ENCODE measurements at regions not wholly inside any gene's neighbourhood (a gene's known extent, or its start where the extent isn't known, plus 50 kb on each side); places are given as distances from the start of the nearest gene placed in this dataset.

DNA sequence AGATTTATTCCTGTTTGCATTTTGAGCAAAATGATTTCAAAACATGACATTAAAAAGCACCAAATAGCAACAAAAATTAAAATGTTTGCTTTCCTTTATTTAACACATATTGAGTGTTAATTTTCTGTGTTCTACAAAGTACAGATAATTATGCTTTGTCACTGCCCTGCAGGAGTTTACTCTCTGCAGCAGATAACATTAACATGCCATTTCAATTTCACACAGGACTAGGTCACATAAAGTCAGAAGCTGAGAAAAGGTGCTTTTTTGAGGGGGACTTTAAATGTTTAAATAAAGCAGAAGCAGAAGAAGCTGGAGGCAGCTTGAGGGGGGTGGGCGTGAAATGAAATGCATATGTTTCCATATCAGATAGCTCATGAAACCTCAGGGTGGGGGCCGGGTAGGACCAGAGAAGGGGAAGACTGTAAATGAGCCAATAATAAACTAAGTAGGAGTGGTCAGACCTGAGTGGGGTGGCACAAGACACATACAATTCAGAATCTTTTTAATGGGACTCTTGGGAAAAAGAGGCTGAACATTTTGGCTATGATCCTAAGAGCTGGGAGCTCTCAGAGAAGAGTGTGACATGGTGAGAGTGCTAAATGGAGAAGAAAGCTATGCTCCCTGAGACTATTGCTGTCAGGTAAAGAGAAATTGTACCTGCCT is 387.5 kb downstream of the FAM170A start:
- DNase-seq: no peak

DNA sequence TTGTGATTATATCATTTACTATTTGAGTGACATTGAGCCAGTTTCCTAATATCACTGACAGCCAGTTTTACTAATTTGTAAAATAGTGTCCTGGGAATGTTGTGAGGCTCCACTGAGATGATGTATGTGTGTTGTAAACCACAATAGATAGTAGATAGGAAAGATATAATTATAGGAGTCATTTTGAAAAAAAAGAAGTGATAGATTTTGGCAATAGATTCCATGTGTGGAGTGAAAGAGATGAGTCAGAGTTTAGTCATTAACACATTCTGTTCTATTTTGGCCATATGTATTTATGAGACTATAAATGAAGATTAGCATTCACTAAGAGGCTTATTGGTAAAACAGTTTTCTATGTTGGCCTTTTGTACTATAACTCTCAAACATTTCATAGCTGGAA is 388.2 kb downstream of the FAM170A start:
- DNase-seq: no peak

DNA sequence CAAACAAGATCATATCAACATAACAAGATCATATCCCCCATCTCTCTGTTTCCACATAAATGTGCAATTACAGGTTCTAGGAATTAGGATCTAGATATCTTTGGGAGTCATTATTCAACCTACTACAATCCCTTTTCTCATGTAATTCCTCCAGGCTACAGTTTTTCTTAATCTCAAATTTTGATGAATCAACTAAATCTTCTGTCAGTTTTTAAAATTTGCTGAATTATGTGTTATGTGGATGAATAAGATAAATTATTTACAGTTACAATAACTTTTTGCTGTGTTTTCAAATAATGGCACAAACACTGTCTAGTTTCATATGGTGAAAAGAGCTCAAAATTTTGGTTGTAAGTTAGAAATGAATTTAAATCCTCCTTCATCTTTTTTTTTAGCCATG is 405.8 kb downstream of the FAM170A start:
- no peak for DNase-seq

DNA sequence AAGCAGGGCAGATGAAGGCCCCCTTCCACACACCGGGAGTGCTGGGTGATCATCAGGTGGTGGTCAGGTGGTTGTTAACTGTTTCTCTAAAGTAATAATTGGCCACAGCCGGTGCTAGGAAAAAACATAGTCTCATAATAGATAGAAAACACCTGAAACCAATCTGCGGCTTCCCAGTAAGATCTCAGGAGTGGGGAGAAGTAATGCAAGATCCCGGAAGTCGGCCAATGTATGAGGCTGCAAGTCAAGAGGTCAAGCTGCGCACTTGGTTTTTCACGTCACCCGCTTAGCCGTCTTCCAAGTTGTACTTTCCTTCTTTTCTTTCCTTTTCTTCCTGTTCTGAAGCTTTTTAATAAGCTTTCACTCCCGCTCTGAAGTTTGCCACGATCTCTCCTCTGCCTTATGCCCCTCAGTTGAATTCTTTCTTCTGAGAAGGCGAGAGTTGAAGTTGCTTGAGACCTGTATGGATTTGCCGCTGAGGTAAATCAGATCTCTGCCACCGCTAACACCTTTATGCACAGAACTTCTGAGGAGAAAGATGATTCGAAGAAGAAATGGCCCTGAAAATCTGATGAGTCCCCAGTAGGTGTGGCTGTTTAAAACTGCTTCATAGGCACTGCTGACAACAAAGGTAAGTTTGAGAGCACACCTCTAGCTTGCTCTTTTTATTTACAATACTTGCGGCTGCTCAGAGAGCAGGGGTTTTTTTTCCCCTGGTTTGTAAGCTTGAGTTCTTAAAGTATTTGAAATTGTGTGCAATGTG is 406.6 kb downstream of the FAM170A start:
- DNase-seq: no peak

DNA sequence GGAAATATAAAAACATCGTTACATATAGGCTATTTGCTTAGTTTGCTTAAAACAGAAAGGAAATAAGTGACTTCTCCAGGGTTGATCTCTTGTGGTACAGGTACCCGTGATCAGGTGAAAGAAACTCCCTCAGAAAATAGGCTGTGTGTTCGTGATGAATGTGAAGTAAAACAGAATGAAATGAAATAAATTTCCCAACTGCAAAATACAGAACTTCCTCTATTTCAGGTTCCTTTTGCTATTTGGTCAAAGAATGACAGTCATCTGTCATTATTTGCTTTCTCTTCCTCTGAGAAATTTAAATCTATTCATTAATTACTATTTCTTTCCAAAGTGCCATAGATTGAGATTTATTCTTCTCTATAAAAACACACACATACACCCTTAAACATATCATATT is 408.1 kb downstream of the FAM170A start:
- no peak for DNase-seq

DNA sequence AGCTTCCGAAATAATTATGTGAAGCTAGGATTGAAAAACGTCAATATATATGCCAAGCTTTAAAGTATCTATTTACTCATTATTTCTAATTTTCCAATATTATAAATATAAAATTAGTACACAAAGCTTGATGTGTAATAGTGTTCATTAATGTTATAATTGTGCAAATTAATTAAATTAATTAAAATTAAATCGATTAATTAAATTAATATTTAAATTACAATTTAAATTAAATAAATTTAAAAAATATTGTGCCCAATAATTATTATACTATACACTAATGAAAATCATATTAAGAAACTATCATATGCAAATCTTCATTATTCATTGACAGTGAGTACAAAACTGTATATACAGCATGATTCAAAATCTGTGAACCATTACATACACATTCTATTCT is 409.8 kb downstream of the FAM170A start:
- DNase-seq: no peak

DNA sequence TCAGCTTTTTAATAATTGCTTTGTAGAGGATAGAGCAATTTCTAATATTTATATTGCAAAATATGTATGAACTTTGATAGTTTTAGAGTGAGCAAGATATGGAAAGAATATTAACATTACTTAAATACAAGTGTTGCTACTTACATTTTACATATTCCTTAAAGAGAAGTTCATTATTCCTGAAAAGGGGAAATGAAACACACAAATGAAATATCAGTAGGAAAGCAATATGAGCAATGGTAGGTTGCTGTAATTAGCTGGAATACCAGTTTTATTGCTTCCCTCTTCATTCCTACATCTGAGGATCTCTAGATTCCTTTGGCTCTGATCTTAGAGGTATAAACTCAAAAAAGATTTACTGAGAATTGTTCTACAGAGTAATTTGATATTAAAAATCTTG is 414.1 kb downstream of the FAM170A start:
- no peak for DNase-seq

DNA sequence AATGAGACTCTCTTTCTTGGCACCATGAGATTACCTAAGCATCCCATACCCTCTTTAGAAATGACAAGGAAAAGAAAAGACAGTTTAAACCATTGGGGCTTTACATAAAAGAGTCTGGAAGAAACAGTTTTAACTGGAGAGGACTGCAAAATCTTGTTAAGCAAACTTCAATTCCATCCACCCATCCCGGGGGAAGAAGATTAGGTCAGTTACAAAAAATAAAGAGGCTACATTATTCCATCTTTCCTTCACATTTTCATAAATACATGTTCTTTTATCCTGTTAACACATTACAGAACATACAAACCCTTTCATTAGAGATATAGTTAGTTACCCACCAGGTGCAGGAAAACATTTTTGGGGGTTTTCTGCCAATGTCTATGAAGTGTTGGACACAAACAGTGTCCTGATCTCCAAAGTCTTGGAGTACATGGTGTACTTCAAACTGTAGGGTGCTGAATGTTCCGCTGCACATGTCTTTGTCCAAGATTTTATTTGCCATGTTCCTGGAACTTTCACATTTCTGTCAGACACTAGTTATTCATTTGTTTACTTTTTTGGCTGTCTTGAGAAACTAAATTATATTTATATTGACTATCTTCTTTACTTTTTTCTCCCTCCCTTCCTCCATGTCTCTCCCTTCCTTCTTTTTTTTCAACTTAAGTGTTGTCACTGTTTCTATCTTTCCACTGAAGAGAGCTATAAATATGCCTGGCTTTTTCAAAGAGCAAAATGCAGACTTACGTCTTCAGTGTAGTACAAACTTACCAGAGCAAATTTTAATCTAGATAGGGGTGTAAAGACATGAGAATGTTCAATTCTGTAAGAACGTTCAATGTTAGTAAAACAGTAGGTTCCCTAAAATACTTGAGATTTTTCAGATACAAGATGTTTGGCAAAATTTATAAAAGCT is 410.9 kb upstream of the PRR16 start:
- DNase-seq: no peak

DNA sequence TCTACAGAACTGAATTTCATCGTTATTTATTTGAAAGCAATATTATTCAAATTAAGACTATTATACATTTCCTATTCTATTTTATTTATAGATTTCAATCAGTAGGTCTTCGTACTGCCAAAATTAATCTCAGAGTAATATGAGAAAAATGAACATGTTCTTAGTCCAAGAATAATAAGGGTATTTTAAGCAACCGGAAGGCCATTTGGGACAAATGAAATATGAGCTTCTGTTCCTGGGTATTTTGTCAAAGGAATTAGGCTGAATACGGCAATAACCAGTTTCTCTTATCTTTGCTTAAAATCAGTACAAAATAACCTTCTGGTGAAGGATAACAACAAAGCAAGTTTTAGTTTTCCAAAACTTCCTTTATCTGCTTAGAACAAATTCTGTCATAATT is 410.3 kb upstream of the PRR16 start:
- DNase-seq: no peak

DNA sequence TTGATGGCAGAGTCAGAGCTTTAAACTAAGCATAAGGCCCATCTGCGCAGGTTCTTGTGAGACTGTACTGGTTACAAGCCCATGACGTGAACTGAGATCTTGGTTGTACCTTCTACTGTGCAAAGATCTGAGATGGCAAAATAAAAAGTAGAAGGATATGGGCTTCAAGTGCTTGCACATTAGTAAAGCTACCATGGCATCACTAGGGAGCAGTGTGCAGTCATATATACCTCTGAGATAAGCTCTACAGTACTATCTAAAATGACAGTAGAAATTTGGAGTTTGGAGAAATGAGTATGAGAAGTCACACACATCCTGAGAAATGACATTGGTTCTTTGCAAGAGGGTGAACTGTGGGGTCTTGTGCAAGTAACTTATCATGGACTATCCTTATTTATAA is 408.2 kb upstream of the PRR16 start:
- no peak for DNase-seq

DNA sequence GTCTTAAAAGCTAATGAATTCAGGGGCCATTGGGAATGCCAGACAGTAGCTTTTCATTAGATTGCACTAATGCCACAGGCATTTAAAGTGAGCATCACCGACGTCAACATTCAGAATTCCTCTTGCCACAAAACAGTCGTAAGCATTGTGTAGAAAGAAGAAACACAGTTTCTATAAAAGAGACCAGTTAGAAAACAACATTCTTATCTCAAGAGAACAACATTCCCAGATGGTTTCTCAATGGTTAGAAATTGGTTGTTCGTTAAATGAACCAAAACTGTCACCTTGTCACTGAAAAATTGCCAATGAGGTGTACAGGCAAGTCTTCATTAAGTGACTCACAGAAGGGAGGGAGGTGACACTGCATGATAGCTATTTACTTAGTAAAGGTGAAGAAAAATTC is 401.6 kb upstream of the PRR16 start:
- no peak for DNase-seq

DNA sequence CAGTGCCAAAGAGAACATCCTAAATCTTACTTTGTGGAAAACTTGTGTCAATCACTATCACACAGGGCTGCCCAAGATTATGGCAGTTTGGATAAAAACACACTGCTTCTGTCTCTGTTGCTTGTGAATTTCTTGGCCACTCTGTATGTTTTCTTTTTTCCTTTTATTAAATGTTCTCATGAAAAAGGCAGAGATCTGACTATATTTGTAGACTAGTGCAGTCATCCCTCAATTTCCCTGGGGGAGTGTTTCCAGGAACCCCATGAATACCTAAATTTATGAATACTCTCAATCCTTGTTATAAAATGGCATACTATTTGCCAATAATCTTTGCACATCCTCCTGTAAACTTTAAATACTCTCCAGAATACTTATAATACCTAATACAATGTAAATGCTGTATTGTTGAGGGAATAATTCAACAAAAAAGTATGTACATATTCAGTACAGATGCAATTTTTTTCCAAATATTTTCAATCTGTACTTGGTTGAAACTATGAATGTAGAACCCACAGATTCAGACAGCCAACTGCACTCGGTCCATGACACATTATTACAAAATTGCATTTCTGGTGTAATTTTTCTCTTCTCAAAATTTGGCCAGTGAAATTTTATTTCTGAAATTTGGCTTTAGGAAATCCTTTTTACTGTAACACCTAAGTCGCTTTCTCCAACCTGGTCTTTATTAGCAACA is 391.9 kb upstream of the PRR16 start:
- no peak for DNase-seq

DNA sequence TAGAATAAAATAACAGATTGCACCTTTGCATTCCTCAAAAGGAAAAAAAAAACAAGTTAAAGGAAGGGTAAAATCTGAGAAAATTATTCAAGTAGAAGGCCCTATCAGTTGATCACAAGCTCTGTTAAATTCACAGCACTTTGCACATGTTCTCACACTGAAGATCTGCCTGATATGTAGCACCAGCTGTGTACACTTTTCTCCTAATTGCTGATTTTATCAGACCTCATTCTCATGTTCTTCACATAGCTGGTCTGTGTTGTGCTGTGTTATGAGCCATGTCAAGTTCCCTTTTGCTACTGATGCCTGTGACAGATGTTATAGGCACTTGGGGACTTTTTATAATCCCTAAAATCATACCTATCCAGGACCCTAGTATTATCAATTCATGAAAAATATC is 390.4 kb upstream of the PRR16 start:
- no peak for DNase-seq

DNA sequence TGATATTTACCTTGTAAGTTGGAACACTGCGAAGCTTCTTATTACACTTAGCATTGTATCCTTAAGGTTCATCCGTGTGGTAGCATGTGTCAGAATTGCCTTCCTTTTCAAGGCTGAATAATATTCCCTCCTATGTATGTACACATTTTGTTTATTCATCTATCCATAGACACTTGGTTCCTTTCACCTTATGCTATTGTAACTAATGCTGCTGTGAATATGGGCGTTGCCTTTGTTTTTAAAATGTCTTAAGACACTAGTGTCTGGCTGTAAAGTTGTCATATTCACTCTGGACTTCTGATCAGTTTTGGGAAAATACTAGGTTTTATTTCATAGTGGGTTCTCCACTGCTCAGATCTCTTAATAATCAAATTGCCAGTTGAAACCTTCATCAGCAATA is 383.3 kb upstream of the PRR16 start:
- DNase-seq: no peak

DNA sequence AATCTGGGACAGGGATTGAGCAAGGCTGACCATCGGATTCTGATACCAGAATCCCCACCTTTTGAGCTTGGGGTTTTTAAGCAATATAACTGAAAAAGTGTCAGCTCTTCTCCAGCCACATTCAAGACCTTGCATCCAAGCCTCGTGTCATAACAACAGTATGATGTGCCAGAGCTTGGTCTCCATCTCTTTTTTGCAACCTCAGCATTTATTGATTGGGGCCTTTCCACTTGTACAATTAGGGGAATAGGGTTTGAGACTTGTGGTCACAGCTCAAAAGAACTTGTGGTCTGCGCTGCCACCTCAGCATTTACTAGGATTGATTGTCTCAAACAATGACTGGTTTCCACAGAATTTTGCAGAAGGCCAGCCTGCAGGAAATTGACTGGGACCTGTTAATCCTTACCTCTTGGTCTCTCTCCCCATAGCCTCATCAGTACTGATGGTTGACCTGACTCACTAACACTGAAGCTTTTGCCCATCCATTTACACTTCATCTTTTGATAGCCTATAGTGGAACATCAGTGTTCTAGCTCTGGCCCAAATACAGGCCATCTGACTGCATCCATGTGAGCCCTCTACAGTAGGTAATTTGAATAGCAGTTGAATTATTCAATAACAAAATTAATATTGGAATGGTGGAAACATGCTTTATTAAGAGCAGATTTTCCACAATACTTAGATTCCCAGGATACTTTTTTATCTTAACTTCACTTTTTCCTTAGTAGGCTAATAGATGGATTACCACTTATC is 381.6 kb upstream of the PRR16 start:
- DNase-seq: no peak

DNA sequence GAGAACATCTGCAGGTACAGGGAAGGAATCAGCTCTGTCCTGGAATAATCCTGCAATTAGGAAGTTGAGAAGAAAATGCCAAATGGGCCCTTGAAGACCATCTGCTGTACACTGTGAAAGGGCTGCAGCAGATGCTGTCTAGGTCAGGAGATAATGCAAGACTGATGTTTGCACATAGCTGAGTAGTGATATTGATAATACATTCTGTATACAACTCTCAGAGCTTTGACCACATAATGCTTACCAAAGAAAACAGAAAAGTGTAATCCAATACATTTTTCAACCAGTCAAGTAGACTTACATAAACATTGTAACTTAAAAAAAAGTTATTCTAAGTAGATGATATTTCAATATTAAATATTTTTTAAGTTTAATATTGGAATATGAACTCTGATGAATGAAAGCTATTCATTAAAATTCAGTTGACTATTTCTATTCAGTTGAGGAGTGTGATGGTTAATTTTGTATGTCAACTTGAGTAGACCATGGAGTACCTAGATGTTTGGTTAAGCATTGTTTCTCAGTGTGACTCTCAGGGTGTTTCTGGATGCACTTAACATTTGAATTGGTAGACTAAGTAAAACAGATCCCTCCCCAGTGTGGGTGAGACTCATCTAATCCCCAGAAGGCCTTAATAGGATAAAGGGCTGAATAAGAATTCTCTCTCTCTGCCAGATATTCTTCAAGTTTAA is 380.1 kb upstream of the PRR16 start:
- no peak for DNase-seq

DNA sequence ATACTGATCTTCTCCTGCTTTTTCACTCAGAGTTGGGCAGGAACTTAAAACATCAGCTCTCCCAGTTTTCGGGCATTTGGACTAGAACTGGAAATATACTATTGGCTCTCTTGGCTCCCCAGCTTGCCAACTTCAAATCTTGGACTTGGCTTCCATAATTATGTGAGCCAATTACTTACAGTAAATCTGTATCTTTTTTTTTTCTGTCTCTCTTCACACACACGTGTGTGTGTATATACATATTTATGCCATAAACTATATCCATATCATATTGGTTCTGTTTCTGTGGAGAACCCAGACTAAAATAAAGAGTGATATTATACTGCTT is 379.6 kb upstream of the PRR16 start:
- DNase-seq: no peak

DNA sequence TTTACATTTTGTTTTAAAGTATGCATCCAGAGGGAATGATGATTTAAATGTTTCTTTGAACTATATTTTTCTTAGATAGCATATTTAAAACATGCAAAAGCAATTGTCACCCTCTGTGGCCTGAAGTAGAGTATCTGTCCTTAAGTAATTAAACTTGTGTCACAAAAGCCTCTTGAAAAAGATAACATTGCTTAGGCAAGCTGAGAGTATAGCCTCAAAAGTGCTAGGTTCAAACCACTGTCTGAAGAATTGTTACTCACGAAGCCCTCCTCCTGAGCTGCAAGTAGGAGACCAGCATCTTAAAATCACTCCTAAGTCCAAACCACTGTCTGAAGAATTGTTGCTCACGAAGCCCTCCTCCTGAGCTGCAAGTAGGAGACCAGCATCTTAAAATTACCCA is 378.0 kb upstream of the PRR16 start:
- no peak for DNase-seq

DNA sequence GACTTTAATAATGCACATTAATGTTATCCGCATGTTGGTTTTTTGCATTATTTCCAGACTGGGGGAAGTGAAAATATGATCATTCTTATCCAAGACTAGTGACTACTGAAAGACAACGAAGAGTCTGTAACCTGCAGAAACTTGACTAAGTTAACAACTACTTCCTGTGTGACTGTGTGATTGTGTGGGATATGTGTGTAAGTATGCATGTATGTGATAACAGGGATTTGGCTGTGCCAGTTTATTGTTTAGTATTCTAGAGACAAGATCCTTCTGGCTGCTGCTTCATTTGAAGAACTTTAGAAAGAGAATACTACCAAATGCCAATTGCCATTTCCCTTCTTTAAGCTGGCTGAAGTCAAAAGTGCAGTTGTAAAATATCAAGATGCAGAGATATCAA is 375.7 kb upstream of the PRR16 start:
- no peak for DNase-seq

DNA sequence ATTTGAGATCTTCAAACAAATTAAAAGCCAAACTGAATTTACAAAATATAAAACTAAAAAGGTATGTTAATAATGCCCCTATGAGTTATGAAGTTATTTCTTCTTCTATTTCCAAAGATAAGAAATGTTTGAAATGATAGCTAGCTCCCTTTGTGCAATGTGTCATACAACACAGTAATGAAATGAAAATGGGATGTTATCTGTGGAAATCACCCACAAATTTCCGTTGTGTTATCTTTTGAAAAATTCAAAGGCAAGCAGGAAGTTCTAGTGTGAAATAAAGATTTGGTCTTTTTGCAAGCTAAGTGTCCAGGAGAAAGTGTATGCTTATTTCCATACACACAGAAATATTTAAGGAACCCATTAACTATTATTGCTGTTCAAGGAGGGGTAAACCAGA is 375.3 kb upstream of the PRR16 start:
- no peak for DNase-seq

DNA sequence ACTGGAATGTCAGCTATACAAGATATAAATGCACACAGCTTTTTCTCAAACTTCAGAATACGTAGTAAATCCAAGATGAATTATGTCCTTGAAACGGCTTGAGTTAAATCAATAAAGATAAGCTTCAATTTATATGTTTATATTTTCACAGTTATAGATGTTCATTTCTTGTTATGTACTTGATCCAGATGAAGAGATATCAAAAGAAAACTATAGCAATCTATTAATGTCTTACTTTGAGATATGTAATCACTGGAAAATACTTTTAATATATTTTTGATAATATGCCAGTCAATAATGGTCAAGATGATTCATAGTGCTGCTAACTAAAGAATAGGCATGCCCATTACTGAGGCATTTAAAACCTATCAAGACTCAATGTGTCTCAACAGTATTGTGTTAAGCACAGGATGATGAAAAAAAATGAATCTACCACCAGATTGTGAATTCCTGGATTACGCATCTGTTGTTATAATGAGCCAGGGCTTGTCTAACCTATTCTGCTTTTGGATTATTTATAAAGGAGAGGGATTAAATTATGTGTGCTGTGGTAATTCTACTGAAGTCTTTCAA is 372.6 kb upstream of the PRR16 start:
- no peak for DNase-seq

DNA sequence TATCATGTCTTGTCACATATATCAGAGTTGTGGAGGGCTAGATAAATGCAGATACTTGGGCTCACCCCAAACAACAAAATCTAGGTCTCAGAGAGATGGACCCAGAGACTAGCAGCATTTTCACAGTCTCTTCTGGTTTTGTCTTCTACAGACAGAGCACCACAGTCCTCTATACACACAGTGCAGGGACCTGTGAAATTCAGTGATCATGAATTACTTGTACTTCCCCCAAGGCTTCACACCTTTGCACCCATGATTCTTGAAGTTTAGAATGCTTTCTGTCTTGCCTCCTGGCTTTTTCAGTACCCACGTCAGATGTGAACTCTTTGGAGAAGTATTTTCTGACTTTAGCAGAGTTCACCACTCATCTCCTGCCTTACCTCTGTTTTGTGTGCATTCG is 371.5 kb upstream of the PRR16 start:
- no peak for DNase-seq
